ENCODE measurements at regions not wholly inside any gene's neighbourhood (a gene's known extent, or its start where the extent isn't known, plus 50 kb on each side); places are given as distances from the start of the nearest gene placed in this dataset.
"Not testable (repeated sequence)": the region's sequence is repeated elsewhere in the genome, so short reads cannot be mapped to it uniquely, and the experiment has no call there.

GRCh38 chr15:81723113-81723651 lies 322.6 kb downstream of the MEX3B start:
- no peak for DNase-seq (ENCODE audit: low spot score)

GRCh38 chr15:81716468-81716867 lies 329.4 kb downstream of the MEX3B start:
- not testable (repeated sequence) for DNase-seq (ENCODE audit: low spot score)

- no peak for DNase-seq (ENCODE audit: low spot score)
Observed at GRCh38 chr15:81710328-81710727, 335.5 kb downstream of the MEX3B start.

GRCh38 chr15:81706816-81707346 lies 332.9 kb upstream of the TMC3 start:
- not testable (repeated sequence) for DNase-seq (ENCODE audit: low spot score)

GRCh38 chr15:81705727-81706126 lies 331.7 kb upstream of the TMC3 start:
- DNase-seq (ENCODE audit: low spot score), result not testable (repeated sequence)

GRCh38 chr15:81686021-81686420 lies 312.0 kb upstream of the TMC3 start:
- DNase-seq (ENCODE audit: low spot score), result no peak

GRCh38 chr15:81685237-81685636 lies 311.2 kb upstream of the TMC3 start:
- no peak for DNase-seq (ENCODE audit: low spot score)

GRCh38 chr15:81680829-81681228 lies 306.8 kb upstream of the TMC3 start:
- no peak for DNase-seq (ENCODE audit: low spot score)

- DNase-seq (ENCODE audit: low spot score), result no peak
Observed at GRCh38 chr15:81666839-81667238, 292.8 kb upstream of the TMC3 start.

GRCh38 chr15:81660976-81661375 lies 287.0 kb upstream of the TMC3 start:
- no peak for DNase-seq (ENCODE audit: low spot score)

GRCh38 chr15:81653259-81653658 lies 279.2 kb upstream of the TMC3 start:
- DNase-seq (ENCODE audit: low spot score), result no peak

- no peak for DNase-seq (ENCODE audit: low spot score)
Observed at GRCh38 chr15:81645470-81645869, 271.5 kb upstream of the TMC3 start.

GRCh38 chr15:81643771-81644170 lies 269.8 kb upstream of the TMC3 start:
- no peak for DNase-seq (ENCODE audit: low spot score)

GRCh38 chr15:81642451-81642990 lies 268.5 kb upstream of the TMC3 start:
- no peak for DNase-seq (ENCODE audit: low spot score)

- DNase-seq (ENCODE audit: low spot score), result not testable (repeated sequence)
Observed at GRCh38 chr15:81636064-81636463, 262.1 kb upstream of the TMC3 start.

- DNase-seq (ENCODE audit: low spot score), result no peak
Observed at GRCh38 chr15:81633889-81634288, 259.9 kb upstream of the TMC3 start.

- DNase-seq (ENCODE audit: low spot score), result no peak
Observed at GRCh38 chr15:81625896-81626295, 251.9 kb upstream of the TMC3 start.

- DNase-seq (ENCODE audit: low spot score), result no peak
Observed at GRCh38 chr15:81619002-81619401, 245.0 kb upstream of the TMC3 start.

- no peak for DNase-seq (ENCODE audit: low spot score)
Observed at GRCh38 chr15:81612631-81613030, 238.6 kb upstream of the TMC3 start.

GRCh38 chr15:81611679-81612078 lies 237.7 kb upstream of the TMC3 start:
- no peak for DNase-seq (ENCODE audit: low spot score)

- no peak for DNase-seq (ENCODE audit: low spot score)
Observed at GRCh38 chr15:81608309-81608829, 234.4 kb upstream of the TMC3 start.

GRCh38 chr15:81604713-81605112 lies 230.7 kb upstream of the TMC3 start:
- DNase-seq (ENCODE audit: low spot score), result no peak

- no peak for DNase-seq (ENCODE audit: low spot score)
Observed at GRCh38 chr15:81596159-81596865, 222.3 kb upstream of the TMC3 start.

Data from COLO829 (cell line).